Activated T-cell treated with anti-CD3 and anti-CD28 coated beads, Interleukin-2, amount 50 U/mL, for 72 hours (primary cell): ENCODE measurements at regions not wholly inside any gene's neighbourhood (a gene's known extent, or its start where the extent isn't known, plus 50 kb on each side); places are given as distances from the start of the nearest gene placed in this dataset.
"Not testable (repeated sequence)": the region's sequence is repeated elsewhere in the genome, so short reads cannot be mapped to it uniquely, and the experiment has no call there.

Experiments used
- ATAC-seq, 2 donors: fragments of 150-1000 bp; cut with Tn5 transposase; replicated peaks in 1 of 2; 2 replicates each; pipeline ENCODE4 v1.10.0; 2021; ENCODE audit warnings: moderate library complexity in 2 of 2, mild to moderate bottlenecking in 1 of 2
- DNase-seq, 2 donors: peaks; one replicate each; pipeline ENCODE4 v3.0.0; 2021 to 2022; ENCODE audit warnings: mixed read lengths in 1 of 2
- H3K27ac Mint-ChIP-seq: one replicate; pipeline ENCODE4 v1.8.0; 2022; ENCODE audit warnings: mild to moderate bottlenecking, moderate library complexity, mixed read lengths
- H3K27me3 Mint-ChIP-seq: one replicate; pipeline ENCODE4 v1.8.0; 2022; ENCODE audit warnings: low read depth, mixed read lengths
- H3K36me3 Mint-ChIP-seq, 2 donors: one replicate each; pipeline ENCODE4 v1.8.0; 2022; ENCODE audit warnings: mixed read lengths in 2 of 2, mild to moderate bottlenecking in 1 of 2; ENCODE audit not compliant: insufficient read depth in 2 of 2
- H3K4me1 Mint-ChIP-seq: one replicate; pipeline ENCODE4 v1.8.0; 2022; ENCODE audit warnings: low read depth, mixed read lengths
- H3K4me3 Mint-ChIP-seq, 2 donors: one replicate each; pipeline ENCODE4 v1.8.0; 2022; ENCODE audit warnings: mild to moderate bottlenecking in 2 of 2, mixed read lengths in 2 of 2, moderate library complexity in 2 of 2
- H3K9me3 Mint-ChIP-seq, 2 donors: one replicate each; pipeline ENCODE4 v1.8.0; 2022; ENCODE audit warnings: mixed read lengths in 2 of 2

DNA sequence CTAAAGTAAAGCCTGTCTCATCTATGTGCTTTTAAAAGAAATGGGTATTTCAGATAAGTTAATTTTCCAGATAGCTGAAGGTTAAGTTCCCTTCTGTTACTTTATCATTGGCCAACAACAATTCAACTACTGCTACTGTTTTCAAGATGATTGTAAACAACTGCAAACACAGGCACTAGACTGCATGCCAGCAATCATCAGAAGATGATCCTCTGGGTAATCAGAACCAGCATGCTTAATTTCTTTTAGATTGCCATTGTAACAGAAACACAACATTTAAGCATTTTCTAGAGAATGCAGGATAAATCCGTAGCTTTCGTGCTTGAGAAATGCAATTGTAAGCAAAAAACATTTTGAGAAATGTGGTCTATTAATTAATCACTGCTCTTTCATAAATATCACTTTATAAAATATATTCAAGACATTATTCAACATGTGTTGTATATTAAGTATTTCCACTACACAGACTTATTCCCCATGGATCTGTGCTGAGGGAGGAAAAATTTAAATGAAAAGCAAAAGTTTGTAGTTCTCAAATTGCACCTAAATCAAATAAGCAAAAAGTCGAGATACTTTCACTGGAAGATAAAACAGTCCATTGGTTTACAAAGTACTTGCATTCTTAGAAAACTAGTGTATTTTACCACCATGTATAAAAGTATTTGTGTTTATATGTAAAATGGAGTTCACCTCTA lies 133.7 kb downstream of the ATL2 start:
- ATAC-seq (no peak), DNase-seq (no peak)
- Mint-ChIP-seq H3K4me1 (peaks cover 3% of the 10 kb centered on the region), H3K36me3 (no peaks in the 10 kb centered on the region), H3K9me3 (no peaks in the 10 kb centered on the region), H3K27me3 (no peaks in the 10 kb centered on the region), H3K4me3 (no peak overlapping the region), H3K27ac (no peak overlapping the region)

GRCh38 chr2:38239452-38239851 lies 137.6 kb downstream of the ATL2 start:
- Mint-ChIP-seq H3K9me3 (no peaks in the 10 kb centered on the region), H3K36me3 (no peaks in the 10 kb centered on the region), H3K27me3 (peaks cover 6% of the 10 kb centered on the region), H3K4me1 (peaks cover 2% of the 10 kb centered on the region), H3K4me3 (no peak overlapping the region), H3K27ac (no peak overlapping the region)
- no peak for DNase-seq
- no peak for ATAC-seq

GRCh38 chr2:38238705-38239104 lies 138.4 kb downstream of the ATL2 start:
- H3K36me3 Mint-ChIP-seq, H3K9me3 Mint-ChIP-seq, H3K4me3 Mint-ChIP-seq, DNase-seq, ATAC-seq, H3K27ac Mint-ChIP-seq, H3K4me1 Mint-ChIP-seq: not testable (repeated sequence)
- H3K27me3 Mint-ChIP-seq = peaks cover 13% of the 10 kb centered on the region

- DNase-seq = no peak
- Mint-ChIP-seq H3K4me3 (no peak overlapping the region), H3K27ac (no peak overlapping the region), H3K27me3 (peaks cover 16% of the 10 kb centered on the region), H3K4me1 (no peaks in the 10 kb centered on the region), H3K36me3 (peaks cover 0 to 1% of the 10 kb centered on the region in 2 donors), H3K9me3 (peaks cover 0 to 2% of the 10 kb centered on the region in 2 donors)
- no peak for ATAC-seq
Observed at GRCh38 chr2:38237311-38237710, 139.8 kb downstream of the ATL2 start.

DNA sequence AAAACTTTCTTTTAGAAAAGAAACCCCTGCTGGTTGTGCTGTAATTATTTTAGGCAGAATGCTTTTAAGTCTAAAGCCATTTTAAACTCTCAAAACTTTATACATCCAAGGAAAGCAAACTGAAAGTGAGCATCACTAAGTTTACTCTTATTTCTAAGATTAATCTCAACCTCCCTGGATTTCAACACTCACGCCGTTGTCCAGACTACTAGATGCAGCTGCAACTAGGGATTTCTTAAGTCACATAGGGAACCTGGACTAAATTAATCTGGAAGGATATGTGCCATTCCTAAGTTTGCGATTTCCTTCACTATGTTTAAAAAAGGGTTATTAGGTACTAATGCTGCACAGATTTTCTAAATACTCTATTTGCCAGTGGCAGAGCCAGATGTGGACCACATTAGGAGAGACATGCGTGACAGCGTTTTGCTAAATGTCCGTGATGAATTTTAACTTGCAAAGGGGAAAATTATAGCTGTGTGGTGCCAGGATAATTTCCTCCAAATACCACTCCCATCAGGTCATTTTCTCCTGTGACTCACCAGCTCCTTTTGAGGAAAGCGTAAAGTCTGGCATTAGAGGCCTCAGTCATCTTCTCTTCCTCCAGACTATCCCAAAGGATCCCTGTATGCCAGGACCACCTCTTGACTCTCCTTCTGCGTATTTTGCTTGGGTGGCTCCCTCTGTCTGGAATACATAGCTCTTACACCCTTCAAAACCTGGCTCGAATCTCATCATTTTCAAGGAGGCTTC lies 143.7 kb downstream of the ATL2 start:
- Mint-ChIP-seq H3K36me3 (peaks cover 0 to 1% of the 10 kb centered on the region in 2 donors), H3K4me1 (no peaks in the 10 kb centered on the region), H3K4me3 (no peak overlapping the region), H3K27ac (no peak overlapping the region), H3K27me3 (peaks cover 44% of the 10 kb centered on the region), H3K9me3 (peaks cover 0 to 2% of the 10 kb centered on the region in 2 donors)
- ATAC-seq (no peak), DNase-seq (no peak)

- H3K4me3 Mint-ChIP-seq = no peak overlapping the region
- ATAC-seq (no peak), DNase-seq (no peak)
- H3K27ac Mint-ChIP-seq = no peak overlapping the region
- H3K4me1 Mint-ChIP-seq = no peaks in the 10 kb centered on the region
- peaks cover 0 to 1% of the 10 kb centered on the region in 2 donors for H3K36me3 Mint-ChIP-seq
- H3K9me3 Mint-ChIP-seq = peaks cover 0 to 2% of the 10 kb centered on the region in 2 donors
- H3K27me3 Mint-ChIP-seq = peaks cover 51% of the 10 kb centered on the region
Observed at GRCh38 chr2:38232454-38232853, 144.6 kb downstream of the ATL2 start.

GRCh38 chr2:38230756-38231155 lies 146.3 kb downstream of the ATL2 start:
- Mint-ChIP-seq H3K27ac (no peak overlapping the region), H3K27me3 (peaks cover 66% of the 10 kb centered on the region), H3K4me3 (no peak overlapping the region), H3K9me3 (peaks cover 0 to 2% of the 10 kb centered on the region in 2 donors), H3K36me3 (peaks cover 0 to 1% of the 10 kb centered on the region in 2 donors), H3K4me1 (no peaks in the 10 kb centered on the region)
- ATAC-seq (no peak), DNase-seq (no peak)

DNA sequence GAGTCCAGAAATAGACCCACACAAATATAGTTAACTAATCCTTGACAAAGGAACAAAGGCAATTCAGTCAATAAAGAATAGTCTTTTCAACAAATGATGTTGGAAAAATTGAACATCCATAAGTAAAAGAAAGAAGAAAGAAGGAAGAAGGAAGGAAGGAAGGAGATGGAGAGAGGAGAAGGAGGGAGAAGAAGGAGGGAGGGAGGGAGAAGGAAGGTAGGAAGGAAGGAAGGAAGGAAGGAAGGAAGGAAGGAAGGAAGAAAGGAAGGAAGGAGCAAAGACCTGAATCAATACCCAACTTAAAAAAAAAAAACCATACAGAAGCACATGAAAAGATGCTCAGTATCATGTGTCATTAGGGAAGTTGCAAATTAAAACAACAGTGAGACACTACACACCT lies 148.3 kb downstream of the ATL2 start:
- no peaks in the 10 kb centered on the region for H3K9me3 Mint-ChIP-seq
- H3K27me3 Mint-ChIP-seq = peaks cover 70% of the 10 kb centered on the region
- ATAC-seq (no peak), DNase-seq (no peak)
- H3K36me3 Mint-ChIP-seq = no peaks in the 10 kb centered on the region
- H3K27ac Mint-ChIP-seq = no peak overlapping the region
- H3K4me1 Mint-ChIP-seq = no peaks in the 10 kb centered on the region
- H3K4me3 Mint-ChIP-seq = no peak overlapping the region

DNA sequence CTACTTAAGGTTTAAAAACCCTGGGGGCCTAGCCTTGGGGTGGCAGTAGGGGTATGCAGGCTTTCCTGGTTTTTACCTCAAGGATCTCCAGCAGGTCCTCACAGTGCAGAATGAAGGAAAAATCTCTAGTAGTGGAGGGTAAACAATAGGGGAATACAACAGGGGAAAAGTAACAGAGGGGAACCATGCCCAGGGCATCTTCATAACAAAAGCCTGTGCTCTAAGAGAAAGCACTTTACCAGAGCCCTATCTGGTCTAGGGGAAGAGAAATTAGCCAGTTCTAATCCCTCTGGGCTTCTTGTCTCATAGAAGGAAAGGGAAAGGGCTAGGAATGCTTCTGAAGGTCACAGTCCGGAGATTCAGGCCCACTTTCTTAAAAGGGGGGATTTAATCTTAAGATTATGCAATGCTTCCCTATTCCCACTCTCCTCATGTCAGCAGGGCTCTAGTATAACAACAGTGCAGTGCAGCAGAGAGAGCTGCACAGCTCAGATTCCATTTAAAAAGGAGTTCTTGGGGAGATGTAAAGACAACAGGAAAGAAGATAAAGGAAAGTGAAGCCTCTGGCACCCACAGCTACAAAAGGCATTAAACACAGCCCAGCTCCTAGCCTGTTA lies 149.0 kb upstream of the CYP1B1 start:
- Mint-ChIP-seq H3K4me1 (no peaks in the 10 kb centered on the region), H3K36me3 (no peaks in the 10 kb centered on the region), H3K9me3 (no peaks in the 10 kb centered on the region), H3K27ac (no peak overlapping the region), H3K4me3 (no peak overlapping the region), H3K27me3 (peaks cover 56% of the 10 kb centered on the region)
- DNase-seq = no peak
- ATAC-seq = no peak

DNA sequence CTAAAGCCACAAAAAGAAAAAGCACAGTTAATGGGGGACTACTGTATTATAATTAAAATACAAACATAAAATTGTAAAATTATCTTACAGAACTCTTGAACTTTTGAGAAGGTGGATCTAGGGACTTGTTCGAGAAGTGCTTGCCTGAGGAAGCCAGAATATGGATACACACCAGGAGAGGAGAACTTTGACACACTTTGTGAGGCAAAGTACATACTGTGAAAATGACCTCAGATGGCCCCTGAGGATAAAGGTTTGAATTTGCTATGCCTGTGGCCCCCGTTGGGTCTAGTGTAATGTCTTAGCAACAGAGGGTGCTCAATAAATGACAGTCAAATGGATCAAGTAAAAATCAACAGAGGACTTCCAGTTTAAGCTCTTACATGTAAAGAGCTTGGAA lies 148.2 kb upstream of the CYP1B1 start:
- no peaks in the 10 kb centered on the region for H3K36me3 Mint-ChIP-seq
- peaks cover 0 to 2% of the 10 kb centered on the region in 2 donors for H3K9me3 Mint-ChIP-seq
- H3K27ac Mint-ChIP-seq = no peak overlapping the region
- DNase-seq (no peak), ATAC-seq (no peak)
- peaks cover 61% of the 10 kb centered on the region for H3K27me3 Mint-ChIP-seq
- no peaks in the 10 kb centered on the region for H3K4me1 Mint-ChIP-seq
- H3K4me3 Mint-ChIP-seq = no peak overlapping the region

DNA sequence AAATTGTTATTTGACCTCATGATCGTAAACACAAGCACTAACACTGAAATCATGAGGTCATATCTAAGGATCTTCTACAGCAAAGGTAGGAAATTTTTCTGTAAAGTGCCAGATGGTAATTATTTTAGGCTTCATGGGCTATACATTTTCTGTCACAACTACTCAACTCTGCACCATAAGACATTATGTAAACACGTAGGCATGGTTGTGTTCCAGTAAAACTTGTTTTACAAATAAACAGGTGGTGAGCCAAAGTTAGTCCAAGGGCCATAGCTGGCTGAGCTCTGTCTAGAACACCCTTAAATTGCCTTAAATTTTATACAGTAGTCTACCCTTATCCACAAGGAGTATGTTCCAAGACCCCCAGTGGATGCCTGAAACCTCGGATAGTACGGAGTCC lies 147.3 kb upstream of the CYP1B1 start:
- peaks cover 0 to 5% of the 10 kb centered on the region in 2 donors for H3K9me3 Mint-ChIP-seq
- no peak overlapping the region for H3K27ac Mint-ChIP-seq
- DNase-seq = no peak
- H3K4me3 Mint-ChIP-seq = no peak overlapping the region
- no peak for ATAC-seq
- peaks cover 60% of the 10 kb centered on the region for H3K27me3 Mint-ChIP-seq
- no peaks in the 10 kb centered on the region for H3K4me1 Mint-ChIP-seq
- no peaks in the 10 kb centered on the region for H3K36me3 Mint-ChIP-seq

GRCh38 chr2:38220164-38220563 lies 144.2 kb upstream of the CYP1B1 start:
- Mint-ChIP-seq H3K4me1 (no peaks in the 10 kb centered on the region), H3K27me3 (peaks cover 36% of the 10 kb centered on the region), H3K27ac (no peak overlapping the region), H3K9me3 (peaks cover 0 to 5% of the 10 kb centered on the region in 2 donors), H3K4me3 (no peak overlapping the region), H3K36me3 (no peaks in the 10 kb centered on the region)
- DNase-seq (no peak), ATAC-seq (no peak)

DNA sequence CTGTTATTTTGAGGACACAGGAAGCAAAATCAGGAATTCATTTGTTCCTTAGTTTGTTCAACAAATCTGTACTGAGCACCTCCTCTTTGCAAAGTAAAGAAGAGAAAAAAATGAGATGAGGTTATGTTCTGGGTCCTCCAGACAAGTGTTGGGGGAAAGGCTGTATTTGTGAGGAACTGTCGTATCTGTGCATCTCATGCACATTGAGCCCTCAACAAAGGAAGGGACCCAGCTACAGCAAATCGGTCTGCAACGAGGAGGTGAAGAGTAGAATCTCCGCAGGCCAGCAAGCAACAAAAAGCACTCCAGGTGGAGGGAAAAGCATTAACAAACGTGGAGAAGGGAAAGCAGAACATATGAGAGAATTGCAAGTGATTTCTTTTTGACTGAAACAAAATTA lies 143.0 kb upstream of the CYP1B1 start:
- peaks cover 25% of the 10 kb centered on the region for H3K27me3 Mint-ChIP-seq
- H3K9me3 Mint-ChIP-seq = peaks cover 0 to 5% of the 10 kb centered on the region in 2 donors
- no peak for ATAC-seq
- H3K4me3 Mint-ChIP-seq = no peak overlapping the region
- no peaks in the 10 kb centered on the region for H3K36me3 Mint-ChIP-seq
- DNase-seq = no peak
- no peak overlapping the region for H3K27ac Mint-ChIP-seq
- H3K4me1 Mint-ChIP-seq = peaks cover 6% of the 10 kb centered on the region
